Colonic mucosa (tissue), 4 donors: ENCODE measurements at regions not wholly inside any gene's neighbourhood (a gene's known extent, or its start where the extent isn't known, plus 50 kb on each side); places are given as distances from the start of the nearest gene placed in this dataset.

Experiments used
- DNase-seq: peaks from one replicate; pipeline ENCODE4 v3.0.0-alpha.2; 2020
- H3K27ac ChIP-seq: fragments of 200-600 bp; one replicate; pipeline ENCODE4 v1.8.0; 2021
- H3K27me3 ChIP-seq: fragments of 200-600 bp; one replicate; pipeline ENCODE4 v1.8.0; 2021
- H3K36me3 ChIP-seq: fragments of 200-600 bp; one replicate; pipeline ENCODE4 v1.8.0; 2021
- H3K4me1 ChIP-seq: fragments of 200-600 bp; one replicate; pipeline ENCODE4 v1.8.0; 2021; ENCODE audit warnings: mild to moderate bottlenecking
- H3K4me3 ChIP-seq: fragments of 200-600 bp; one replicate; pipeline ENCODE4 v1.8.0; 2021
- H3K9ac ChIP-seq, 2 donors: one replicate each; pipeline ENCODE4 v1.7.0; 2013; ENCODE audit warnings: control low read depth in 2 of 2, low read depth in 2 of 2, low read length in 2 of 2
- H3K9me3 ChIP-seq: fragments of 200-600 bp; one replicate; pipeline ENCODE4 v1.8.0; 2021
- CTCF ChIP-seq: fragments of 200-600 bp; IDR thresholded peaks from one replicate; pipeline ENCODE4 v1.8.0; 2022; ENCODE audit warnings: antibody characterized with exemption, mild to moderate bottlenecking
- intact Hi-C: fragments of 100-400 bp; cut with DNase I; formaldehyde crosslinking; loops from one replicate; pipeline ENCODE4 v1.14.1; 2022
- donor health status: healthy.
- donor health status: DM: no; HTN: no; CAD: no.
- donor health status: DM: no; HTN: no; CAD: no.

- no peak for DNase-seq
- H3K27me3 ChIP-seq = no peaks in the 10 kb centered on the region
- H3K9ac ChIP-seq = no peak overlapping the region
- no peak for TF ChIP-seq CTCF
- no peaks in the 10 kb centered on the region for H3K9me3 ChIP-seq
- H3K27ac ChIP-seq = no peak overlapping the region
- no peaks in the 10 kb centered on the region for H3K4me1 ChIP-seq
- no peak overlapping the region for H3K4me3 ChIP-seq
- no peaks in the 10 kb centered on the region for H3K36me3 ChIP-seq
- intact Hi-C loops = loop anchor here (10.0 kb wide), 1 partner anchor 663 kb away; the partner anchor contains the start of gene FUT8
Observed at GRCh38 chr14:66078006-66078405, 408.2 kb upstream of the CCDC196 start.

GRCh38 chr14:66081594-66082376, 404.4 kb upstream of the CCDC196 start:
- H3K27ac ChIP-seq = no peak overlapping the region
- DNase-seq = no peak
- no peaks in the 10 kb centered on the region for H3K9me3 ChIP-seq
- no peak overlapping the region for H3K4me3 ChIP-seq
- no peaks in the 10 kb centered on the region for H3K36me3 ChIP-seq
- intact Hi-C loops = no loop called here
- TF ChIP-seq CTCF = no peak
- no peak overlapping the region for H3K9ac ChIP-seq
- H3K4me1 ChIP-seq = no peaks in the 10 kb centered on the region
- no peaks in the 10 kb centered on the region for H3K27me3 ChIP-seq

- no peaks in the 10 kb centered on the region for H3K4me1 ChIP-seq
- no peaks in the 10 kb centered on the region for H3K36me3 ChIP-seq
- H3K9ac ChIP-seq = no peak overlapping the region
- no peak for DNase-seq
- no peak for TF ChIP-seq CTCF
- H3K27ac ChIP-seq = no peak overlapping the region
- no peaks in the 10 kb centered on the region for H3K9me3 ChIP-seq
- H3K4me3 ChIP-seq = no peak overlapping the region
- no peaks in the 10 kb centered on the region for H3K27me3 ChIP-seq
- intact Hi-C loops = no loop called here
Observed at GRCh38 chr14:66085224-66085623, 400.9 kb upstream of the CCDC196 start.

GRCh38 chr14:66085665-66086064, 400.5 kb upstream of the CCDC196 start:
- no peaks in the 10 kb centered on the region for H3K9me3 ChIP-seq
- no peaks in the 10 kb centered on the region for H3K4me1 ChIP-seq
- no peak for DNase-seq
- H3K27me3 ChIP-seq = no peaks in the 10 kb centered on the region
- no peaks in the 10 kb centered on the region for H3K36me3 ChIP-seq
- TF ChIP-seq CTCF = no peak
- H3K4me3 ChIP-seq = no peak overlapping the region
- intact Hi-C loops = no loop called here
- H3K9ac ChIP-seq = no peak overlapping the region
- H3K27ac ChIP-seq = no peak overlapping the region

GRCh38 chr14:66087231-66087630, 398.9 kb upstream of the CCDC196 start:
- H3K27ac ChIP-seq = no peak overlapping the region
- H3K36me3 ChIP-seq = no peaks in the 10 kb centered on the region
- H3K4me3 ChIP-seq = no peak overlapping the region
- no peaks in the 10 kb centered on the region for H3K9me3 ChIP-seq
- TF ChIP-seq CTCF = no peak
- intact Hi-C loops = no loop called here
- no peaks in the 10 kb centered on the region for H3K4me1 ChIP-seq
- no peak for DNase-seq
- H3K27me3 ChIP-seq = no peaks in the 10 kb centered on the region
- no peak overlapping the region for H3K9ac ChIP-seq
